ENCODE measurements at regions not wholly inside any gene's neighbourhood (a gene's known extent, or its start where the extent isn't known, plus 50 kb on each side); places are given as distances from the start of the nearest gene placed in this dataset.

DNA sequence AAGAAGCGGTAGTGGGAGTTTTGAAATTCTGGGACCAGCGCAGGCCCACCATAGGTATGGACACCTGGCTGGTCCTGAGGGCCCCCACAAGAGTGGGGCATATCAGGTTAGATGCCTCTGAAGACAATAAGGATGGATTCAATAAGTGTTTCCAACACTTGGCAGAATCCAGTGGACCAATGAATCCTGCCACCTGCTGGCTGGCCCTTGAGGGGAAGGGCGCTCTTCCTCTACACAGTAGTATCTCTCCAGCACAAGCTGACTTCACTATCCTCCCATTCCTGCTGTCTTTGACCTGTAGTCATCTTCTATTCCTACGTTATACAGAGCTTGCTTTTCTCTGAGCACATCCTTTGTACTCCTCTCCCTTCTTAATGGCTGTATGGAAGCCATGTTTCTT is 199.7 kb upstream of the TSHZ3 start:
- peaks cover 16% of the 10 kb centered on the region for H3K9me3 Mint-ChIP-seq (ENCODE audit: unreplicated experiment)
- no peak overlapping the region for H2AFZ ChIP-seq (ENCODE audit: low read depth, low read length)
- DNase-seq (ENCODE audit: low read depth): no peak
- no peaks in the 10 kb centered on the region for H3K36me3 Mint-ChIP-seq (ENCODE audit: low read depth, unreplicated experiment)
- no peak overlapping the region for H3K4me3 Mint-ChIP-seq (ENCODE audit: unreplicated experiment)
- no peak for FAIRE-seq
- H3K27ac Mint-ChIP-seq (ENCODE audit: unreplicated experiment): no peak overlapping the region
- no peaks in the 10 kb centered on the region for H3K79me2 ChIP-seq (ENCODE audit: insufficient read depth, low read length)
- no peaks in the 10 kb centered on the region for H3K36me3 ChIP-seq (ENCODE audit: insufficient read depth, low read length)
- H4K20me1 ChIP-seq (ENCODE audit: insufficient read depth, low read length): no peaks in the 10 kb centered on the region
- no peak overlapping the region for H3K9ac ChIP-seq (ENCODE audit: low read length)
- no peak for TF ChIP-seq EZH2 (IDR thresholded peaks at IDR 0.05; ENCODE audit: insufficient read depth, low read length)
- TF ChIP-seq, protein P1, sequence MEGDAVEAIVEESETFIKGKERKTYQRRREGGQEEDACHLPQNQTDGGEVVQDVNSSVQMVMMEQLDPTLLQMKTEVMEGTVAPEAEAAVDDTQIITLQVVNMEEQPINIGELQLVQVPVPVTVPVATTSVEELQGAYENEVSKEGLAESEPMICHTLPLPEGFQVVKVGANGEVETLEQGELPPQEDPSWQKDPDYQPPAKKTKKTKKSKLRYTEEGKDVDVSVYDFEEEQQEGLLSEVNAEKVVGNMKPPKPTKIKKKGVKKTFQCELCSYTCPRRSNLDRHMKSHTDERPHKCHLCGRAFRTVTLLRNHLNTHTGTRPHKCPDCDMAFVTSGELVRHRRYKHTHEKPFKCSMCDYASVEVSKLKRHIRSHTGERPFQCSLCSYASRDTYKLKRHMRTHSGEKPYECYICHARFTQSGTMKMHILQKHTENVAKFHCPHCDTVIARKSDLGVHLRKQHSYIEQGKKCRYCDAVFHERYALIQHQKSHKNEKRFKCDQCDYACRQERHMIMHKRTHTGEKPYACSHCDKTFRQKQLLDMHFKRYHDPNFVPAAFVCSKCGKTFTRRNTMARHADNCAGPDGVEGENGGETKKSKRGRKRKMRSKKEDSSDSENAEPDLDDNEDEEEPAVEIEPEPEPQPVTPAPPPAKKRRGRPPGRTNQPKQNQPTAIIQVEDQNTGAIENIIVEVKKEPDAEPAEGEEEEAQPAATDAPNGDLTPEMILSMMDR (IDR thresholded peaks at IDR 0.05; ENCODE audit: insufficient read depth, low read depth, low read length): peak; percentile 40
- H3K4me2 ChIP-seq (ENCODE audit: low read length): no peak overlapping the region
- H3K27me3 Mint-ChIP-seq (ENCODE audit: low read depth, unreplicated experiment): peaks cover 45% of the 10 kb centered on the region
- H3K9me3 ChIP-seq (ENCODE audit: insufficient read depth, low read depth, low read length): peaks cover 3% of the 10 kb centered on the region
- no peaks in the 10 kb centered on the region for H3K4me1 ChIP-seq (ENCODE audit: insufficient read depth, low read length)
- no peak overlapping the region for H3K4me3 ChIP-seq (ENCODE audit: insufficient read depth, low read depth, low read length)
- H3K27me3 ChIP-seq (ENCODE audit: insufficient read depth, low read length): no peaks in the 10 kb centered on the region
- peaks cover 2% of the 10 kb centered on the region for H3K4me1 Mint-ChIP-seq (ENCODE audit: low read depth, unreplicated experiment)
- H3K27ac ChIP-seq (ENCODE audit: low read depth, low read length): no peak overlapping the region

DNA sequence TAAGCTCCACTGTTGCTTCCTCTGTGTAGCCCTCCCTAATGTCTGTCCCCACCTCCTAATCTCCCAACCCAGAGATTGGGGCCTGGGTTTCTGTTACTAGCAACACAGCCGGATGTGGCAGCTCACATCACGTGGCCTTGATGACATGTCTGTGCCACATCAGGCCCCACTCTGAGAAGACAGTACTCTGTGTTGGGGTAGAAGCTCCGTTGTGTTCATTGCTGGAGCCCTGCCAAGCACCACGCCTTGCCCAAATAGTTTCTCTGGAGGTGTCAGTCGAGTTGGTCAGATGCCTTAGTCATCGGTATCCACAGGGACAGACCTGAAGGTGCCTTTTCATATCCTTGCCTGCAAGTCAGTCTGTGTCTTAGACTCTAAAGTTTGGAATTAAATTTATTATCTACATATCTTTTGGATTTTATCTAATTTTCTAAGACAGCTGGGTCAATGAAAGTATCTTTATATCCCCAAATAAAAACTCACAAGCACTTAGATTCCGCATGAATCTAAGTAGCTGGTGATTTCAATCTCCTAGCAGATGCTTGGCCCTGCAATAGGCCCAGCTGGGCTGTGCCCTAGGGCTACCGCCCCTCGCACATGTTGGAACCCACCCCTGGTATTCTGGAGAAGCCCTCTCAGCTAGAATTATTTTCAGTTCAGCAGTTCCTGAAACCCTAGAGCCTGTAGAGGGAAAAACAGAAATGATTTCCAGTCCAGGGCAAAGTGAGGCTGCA is 204.0 kb upstream of the TSHZ3 start:
- H3K9ac ChIP-seq (ENCODE audit: low read length): no peak overlapping the region
- no peaks in the 10 kb centered on the region for H3K9me3 ChIP-seq (ENCODE audit: insufficient read depth, low read depth, low read length)
- H2AFZ ChIP-seq (ENCODE audit: low read depth, low read length): no peak overlapping the region
- no peak overlapping the region for H3K4me3 ChIP-seq (ENCODE audit: insufficient read depth, low read depth, low read length)
- Mint-ChIP-seq H3K36me3 (ENCODE audit: low read depth, unreplicated experiment) (no peaks in the 10 kb centered on the region), H3K4me1 (ENCODE audit: low read depth, unreplicated experiment) (peaks cover 2% of the 10 kb centered on the region), H3K27ac (ENCODE audit: unreplicated experiment) (peak overlapping the region; percentile 55), H3K9me3 (ENCODE audit: unreplicated experiment) (peaks cover 8% of the 10 kb centered on the region), H3K4me3 (ENCODE audit: unreplicated experiment) (no peak overlapping the region), H3K27me3 (ENCODE audit: low read depth, unreplicated experiment) (peaks cover 44% of the 10 kb centered on the region)
- FAIRE-seq (no peak), DNase-seq (ENCODE audit: low read depth) (no peak)
- H3K79me2 ChIP-seq (ENCODE audit: insufficient read depth, low read length): no peaks in the 10 kb centered on the region
- no peaks in the 10 kb centered on the region for H3K27me3 ChIP-seq (ENCODE audit: insufficient read depth, low read length)
- H3K36me3 ChIP-seq (ENCODE audit: insufficient read depth, low read length): no peaks in the 10 kb centered on the region
- TF ChIP-seq, protein P1 (IDR thresholded peaks at IDR 0.05; ENCODE audit: insufficient read depth, low read depth, low read length): no peak
- no peak for TF ChIP-seq EZH2 (IDR thresholded peaks at IDR 0.05; ENCODE audit: insufficient read depth, low read length)
- H4K20me1 ChIP-seq (ENCODE audit: insufficient read depth, low read length): no peaks in the 10 kb centered on the region
- no peak overlapping the region for H3K27ac ChIP-seq (ENCODE audit: low read depth, low read length)
- H3K4me1 ChIP-seq (ENCODE audit: insufficient read depth, low read length): no peaks in the 10 kb centered on the region
- no peak overlapping the region for H3K4me2 ChIP-seq (ENCODE audit: low read length)

DNA sequence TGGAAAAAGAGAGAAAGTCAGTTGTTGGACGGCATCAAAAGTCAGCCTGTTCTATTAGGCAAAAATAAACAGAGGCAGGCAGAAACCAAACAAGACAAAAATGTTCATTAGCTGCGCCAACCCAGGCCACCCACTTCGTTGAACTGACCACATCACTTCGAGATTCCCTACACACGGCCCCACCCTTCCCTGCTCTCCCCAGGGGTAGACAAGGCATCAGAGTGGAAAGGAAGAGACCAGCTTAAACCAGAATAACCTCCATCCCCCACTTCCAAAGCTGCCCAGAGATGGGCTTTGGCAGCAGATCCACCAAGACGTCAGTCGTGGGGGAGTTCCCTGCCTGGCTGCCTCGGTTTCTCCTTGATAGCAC is 204.6 kb upstream of the TSHZ3 start:
- no peaks in the 10 kb centered on the region for H3K79me2 ChIP-seq (ENCODE audit: insufficient read depth, low read length)
- Mint-ChIP-seq H3K4me1 (ENCODE audit: low read depth, unreplicated experiment) (peaks cover 2% of the 10 kb centered on the region), H3K27me3 (ENCODE audit: low read depth, unreplicated experiment) (peaks cover 44% of the 10 kb centered on the region), H3K36me3 (ENCODE audit: low read depth, unreplicated experiment) (no peaks in the 10 kb centered on the region), H3K4me3 (ENCODE audit: unreplicated experiment) (no peak overlapping the region), H3K27ac (ENCODE audit: unreplicated experiment) (no peak overlapping the region), H3K9me3 (ENCODE audit: unreplicated experiment) (peaks cover 8% of the 10 kb centered on the region)
- no peaks in the 10 kb centered on the region for H3K36me3 ChIP-seq (ENCODE audit: insufficient read depth, low read length)
- no peaks in the 10 kb centered on the region for H3K4me1 ChIP-seq (ENCODE audit: insufficient read depth, low read length)
- no peak overlapping the region for H3K4me3 ChIP-seq (ENCODE audit: insufficient read depth, low read depth, low read length)
- H3K9me3 ChIP-seq (ENCODE audit: insufficient read depth, low read depth, low read length): no peaks in the 10 kb centered on the region
- DNase-seq (ENCODE audit: low read depth) (no peak), FAIRE-seq (no peak)
- TF ChIP-seq, protein P1 (IDR thresholded peaks at IDR 0.05; ENCODE audit: insufficient read depth, low read depth, low read length): no peak
- H3K9ac ChIP-seq (ENCODE audit: low read length): no peak overlapping the region
- H3K27ac ChIP-seq (ENCODE audit: low read depth, low read length): no peak overlapping the region
- H3K27me3 ChIP-seq (ENCODE audit: insufficient read depth, low read length): no peaks in the 10 kb centered on the region
- H4K20me1 ChIP-seq (ENCODE audit: insufficient read depth, low read length): no peaks in the 10 kb centered on the region
- no peak overlapping the region for H2AFZ ChIP-seq (ENCODE audit: low read depth, low read length)
- H3K4me2 ChIP-seq (ENCODE audit: low read length): no peak overlapping the region

Data from astrocyte (in vitro differentiated cells and primary cell).